Sigmoid colon (tissue), 4 donors: ENCODE measurements at regions not wholly inside any gene's neighbourhood (a gene's known extent, or its start where the extent isn't known, plus 50 kb on each side); places are given as distances from the start of the nearest gene placed in this dataset.

ENCODE experiments used
- CTCF ChIP-seq, 4 experiments: fragments of 450-650 bp in 3 of 4; fragments of 200-600 bp in 1 of 4; IDR thresholded peaks; one replicate each; pipeline ENCODE4 v1.5.1; 2016 to 2019; ENCODE audit warnings: antibody characterized with exemption in 4 of 4, mild to moderate bottlenecking in 3 of 4, moderate library complexity in 2 of 4
- EP300 ChIP-seq, 4 donors: sonication (generic); formaldehyde crosslinking; IDR thresholded peaks; one replicate each; pipeline ENCODE4 v1.6.1; 2017; ENCODE audit warnings: antibody characterized with exemption in 4 of 4
- POLR2A ChIP-seq, 2 donors: fragments of 450-650 bp; IDR thresholded peaks; one replicate each; pipeline ENCODE4 v1.6.1; 2016; ENCODE audit warnings: antibody characterized with exemption in 2 of 2, mild to moderate bottlenecking in 2 of 2, moderate library complexity in 2 of 2
- POLR2AphosphoS5 ChIP-seq, 4 donors: sonication (generic); formaldehyde crosslinking; IDR thresholded peaks; one replicate each; pipeline ENCODE4 v1.6.1; 2017; ENCODE audit warnings: antibody characterized with exemption in 4 of 4

- TF ChIP-seq POLR2A (IDR thresholded peaks at IDR 0.05) (no peak), CTCF (IDR thresholded peaks at IDR 0.05) (no peak), EP300 (IDR thresholded peaks at IDR 0.05) (no peak), POLR2AphosphoS5 (IDR thresholded peaks at IDR 0.05) (no peak)
These were observed 525.2 kb downstream of the PKHD1 start for GRCh38 chr6:51562198-51562597.
